ENCODE measurements at regions not wholly inside any gene's neighbourhood (a gene's known extent, or its start where the extent isn't known, plus 50 kb on each side); places are given as distances from the start of the nearest gene placed in this dataset.

DNA sequence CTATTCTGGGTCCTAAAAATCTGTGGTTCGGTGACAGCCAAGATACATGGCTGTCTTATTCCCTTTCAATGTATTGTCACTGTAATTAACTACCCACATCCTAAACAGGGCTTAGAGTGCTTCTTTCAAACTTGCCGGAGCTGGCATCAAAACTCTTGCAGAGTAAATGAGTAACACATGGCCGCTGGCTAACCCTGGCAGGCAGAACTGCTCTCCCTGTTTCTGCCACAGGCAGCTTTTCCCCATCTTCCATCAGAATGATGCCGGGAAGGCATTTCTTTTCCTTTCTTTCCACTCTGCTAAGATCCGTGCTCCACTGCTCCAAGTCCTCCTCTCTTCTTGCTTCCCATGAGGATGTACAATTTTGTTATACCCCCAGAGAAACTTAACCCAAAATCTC lies 54.8 kb upstream of the PTPRM start:
- Histone ChIP-seq H3K27me3 (replicated peaks; ENCODE audit: insufficient read depth) (no peaks in the 10 kb centered on the region), H3K36me3 (no peaks in the 10 kb centered on the region), H3K4me3 (no peak overlapping the region), H3K4me1 (ENCODE audit: control insufficient read depth in 1 of 2, low read depth in 2 of 2) (peaks cover 8 to 29% of the 10 kb centered on the region in 2 donors), H3K27ac (peak overlapping the region in 1 of 2 donors; percentile 28), H3K9me3 (no peaks in the 10 kb centered on the region)
- ATAC-seq (ENCODE audit: insufficient number of reproducible peaks, low FRiP score, low read depth) (peak; percentile 46), DNase-seq (ENCODE audit: low spot score) (no peak)
- TF ChIP-seq, protein P1, sequence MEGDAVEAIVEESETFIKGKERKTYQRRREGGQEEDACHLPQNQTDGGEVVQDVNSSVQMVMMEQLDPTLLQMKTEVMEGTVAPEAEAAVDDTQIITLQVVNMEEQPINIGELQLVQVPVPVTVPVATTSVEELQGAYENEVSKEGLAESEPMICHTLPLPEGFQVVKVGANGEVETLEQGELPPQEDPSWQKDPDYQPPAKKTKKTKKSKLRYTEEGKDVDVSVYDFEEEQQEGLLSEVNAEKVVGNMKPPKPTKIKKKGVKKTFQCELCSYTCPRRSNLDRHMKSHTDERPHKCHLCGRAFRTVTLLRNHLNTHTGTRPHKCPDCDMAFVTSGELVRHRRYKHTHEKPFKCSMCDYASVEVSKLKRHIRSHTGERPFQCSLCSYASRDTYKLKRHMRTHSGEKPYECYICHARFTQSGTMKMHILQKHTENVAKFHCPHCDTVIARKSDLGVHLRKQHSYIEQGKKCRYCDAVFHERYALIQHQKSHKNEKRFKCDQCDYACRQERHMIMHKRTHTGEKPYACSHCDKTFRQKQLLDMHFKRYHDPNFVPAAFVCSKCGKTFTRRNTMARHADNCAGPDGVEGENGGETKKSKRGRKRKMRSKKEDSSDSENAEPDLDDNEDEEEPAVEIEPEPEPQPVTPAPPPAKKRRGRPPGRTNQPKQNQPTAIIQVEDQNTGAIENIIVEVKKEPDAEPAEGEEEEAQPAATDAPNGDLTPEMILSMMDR (IDR thresholded peaks at IDR 0.05): no peak

DNA sequence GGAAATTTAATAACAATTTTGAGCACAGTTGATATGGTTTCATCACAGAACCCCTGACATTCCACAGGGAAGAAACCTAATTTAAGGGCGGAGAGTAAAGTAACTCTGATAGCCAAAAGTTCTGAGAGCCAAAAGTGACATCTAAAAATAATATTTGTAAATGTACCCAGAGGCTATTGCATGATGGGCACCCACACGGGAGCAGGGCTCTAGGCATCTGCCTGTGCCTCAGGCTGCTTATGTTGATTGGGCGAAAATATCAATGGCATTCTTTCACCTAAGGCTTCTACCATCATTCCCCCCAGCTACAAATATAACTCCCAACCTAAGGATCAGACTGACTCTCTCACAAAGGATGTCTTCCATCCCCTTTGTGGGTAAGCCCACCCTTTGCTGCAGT lies 54.1 kb upstream of the PTPRM start:
- ATAC-seq (ENCODE audit: insufficient number of reproducible peaks, low FRiP score, low read depth): no peak
- Histone ChIP-seq H3K27me3 (replicated peaks; ENCODE audit: insufficient read depth) (no peaks in the 10 kb centered on the region), H3K9me3 (no peaks in the 10 kb centered on the region), H3K36me3 (no peaks in the 10 kb centered on the region), H3K4me3 (no peak overlapping the region), H3K27ac (peak overlapping the region in 1 of 2 donors; percentile 28), H3K4me1 (ENCODE audit: control insufficient read depth in 1 of 2, low read depth in 2 of 2) (peaks cover 8 to 29% of the 10 kb centered on the region in 2 donors)
- DNase-seq (ENCODE audit: low spot score): no peak
- TF ChIP-seq, protein P1 (IDR thresholded peaks at IDR 0.05): no peak

DNA sequence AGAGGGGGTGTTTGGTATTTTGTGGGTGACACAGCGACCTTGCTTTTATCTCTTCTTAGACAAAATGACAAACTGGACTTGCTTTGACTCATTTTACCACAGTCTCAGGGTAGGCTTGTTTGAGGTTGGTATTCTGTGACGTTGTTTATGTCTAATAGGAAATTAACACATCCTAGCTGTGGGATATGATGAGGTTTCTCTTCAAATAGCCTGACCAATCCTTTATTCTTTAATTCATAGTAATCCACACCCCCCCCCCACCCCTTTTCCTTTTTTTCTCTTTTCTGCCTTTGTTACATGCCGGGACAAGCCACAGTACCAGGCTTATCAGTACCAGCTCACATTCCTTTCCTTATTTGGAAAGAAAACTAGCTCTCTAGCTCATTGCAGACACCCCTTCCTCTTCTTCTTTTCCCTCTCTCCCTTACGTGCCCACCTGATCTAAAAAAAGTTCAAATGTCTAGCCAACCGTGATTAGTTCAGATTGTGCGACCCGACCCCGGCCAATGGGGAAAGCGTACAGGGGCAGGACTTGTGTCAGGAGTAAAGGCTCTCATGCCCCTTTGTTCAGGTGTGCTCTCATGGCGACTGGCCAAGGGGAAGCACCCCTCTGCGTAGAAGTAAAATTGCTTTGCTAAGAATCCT lies 52.2 kb upstream of the PTPRM start:
- ATAC-seq (ENCODE audit: insufficient number of reproducible peaks, low FRiP score, low read depth): no peak

DNA sequence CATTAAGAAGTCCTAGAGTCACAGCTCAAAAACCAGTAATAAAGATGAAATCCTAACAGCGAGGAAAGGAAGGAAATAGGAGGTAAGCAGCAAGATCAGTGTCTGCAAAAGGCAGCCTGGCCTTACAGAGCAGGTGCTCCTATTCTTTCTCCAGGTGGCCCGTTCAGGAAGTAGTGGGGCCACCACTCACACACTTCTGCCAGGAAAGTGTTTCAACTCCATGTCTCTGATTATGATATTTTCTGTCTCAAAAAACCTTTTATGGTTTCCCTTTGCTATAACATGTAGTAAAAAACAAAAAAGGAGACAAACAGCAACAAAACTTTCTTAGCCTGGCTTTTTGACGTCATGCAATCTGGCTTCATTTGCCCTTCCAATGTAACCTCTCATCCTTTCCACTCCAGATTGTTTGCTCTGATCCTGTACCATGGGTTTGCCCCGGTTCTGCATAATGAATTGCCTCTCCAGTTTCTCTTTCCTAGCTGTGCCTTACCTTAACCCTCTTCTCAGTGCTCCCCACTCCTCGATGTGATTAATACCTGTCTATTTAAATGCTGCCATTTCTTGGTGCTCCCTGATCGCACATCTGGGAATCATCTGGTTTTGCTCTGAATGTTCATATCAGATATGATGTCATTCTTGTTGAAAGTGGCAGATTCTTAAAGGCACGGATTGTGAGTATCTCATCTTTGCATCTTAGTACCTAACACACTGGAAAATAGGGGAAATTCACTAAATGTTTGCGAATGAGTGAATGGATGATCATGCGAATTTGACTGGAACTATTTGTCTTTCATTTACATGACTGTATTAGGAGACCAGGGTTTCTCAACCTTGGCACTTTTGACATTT lies 50.6 kb upstream of the PTPRM start:
- no peak overlapping the region for H3K27ac ChIP-seq
- H3K9me3 ChIP-seq: no peaks in the 10 kb centered on the region
- H3K4me3 ChIP-seq: no peak overlapping the region
- H3K27me3 ChIP-seq (replicated peaks; ENCODE audit: insufficient read depth): no peaks in the 10 kb centered on the region
- H3K4me1 ChIP-seq (ENCODE audit: control insufficient read depth in 1 of 2, low read depth in 2 of 2): peaks cover 8 to 29% of the 10 kb centered on the region in 2 donors
- DNase-seq (ENCODE audit: low spot score) (no peak), ATAC-seq (ENCODE audit: insufficient number of reproducible peaks, low FRiP score, low read depth) (no peak)
- no peaks in the 10 kb centered on the region for H3K36me3 ChIP-seq
- TF ChIP-seq, protein P1 (IDR thresholded peaks at IDR 0.05): no peak

More for the DNA sequence above, 52.2 kb upstream of the PTPRM start:
- H3K27me3 ChIP-seq (replicated peaks; ENCODE audit: insufficient read depth): no peaks in the 10 kb centered on the region
- no peaks in the 10 kb centered on the region for H3K36me3 ChIP-seq
- DNase-seq (ENCODE audit: low spot score): no peak
- no peak overlapping the region for H3K4me3 ChIP-seq
- H3K27ac ChIP-seq: no peak overlapping the region
- TF ChIP-seq, protein P1 (IDR thresholded peaks at IDR 0.05): no peak
- peaks cover 8 to 29% of the 10 kb centered on the region in 2 donors for H3K4me1 ChIP-seq (ENCODE audit: control insufficient read depth in 1 of 2, low read depth in 2 of 2)
- no peaks in the 10 kb centered on the region for H3K9me3 ChIP-seq

All from thoracic aorta (tissue), 2 donors.